ENCODE measurements at regions not wholly inside any gene's neighbourhood (a gene's known extent, or its start where the extent isn't known, plus 50 kb on each side); places are given as distances from the start of the nearest gene placed in this dataset.

DNA sequence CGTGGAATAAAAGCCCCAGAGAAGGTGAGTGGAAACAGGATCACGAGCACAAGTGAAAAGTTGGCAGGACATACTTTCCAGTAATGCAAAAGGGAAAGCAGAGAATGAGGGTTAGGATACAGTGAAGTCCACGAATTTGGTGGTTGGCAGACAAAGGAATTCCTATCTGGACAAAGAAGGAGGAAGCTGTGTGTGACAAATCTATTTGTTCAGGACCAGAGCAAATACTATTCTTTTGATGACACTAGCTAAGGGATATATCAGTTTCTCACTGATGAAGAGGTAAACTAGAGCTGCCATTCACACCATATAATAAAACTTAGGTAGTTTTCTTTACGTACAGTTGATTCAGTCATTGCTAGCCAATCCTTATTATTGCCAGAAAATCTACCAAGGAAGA lies 156.8 kb upstream of the GRIK2 start:
- TF ChIP-seq, protein P1, sequence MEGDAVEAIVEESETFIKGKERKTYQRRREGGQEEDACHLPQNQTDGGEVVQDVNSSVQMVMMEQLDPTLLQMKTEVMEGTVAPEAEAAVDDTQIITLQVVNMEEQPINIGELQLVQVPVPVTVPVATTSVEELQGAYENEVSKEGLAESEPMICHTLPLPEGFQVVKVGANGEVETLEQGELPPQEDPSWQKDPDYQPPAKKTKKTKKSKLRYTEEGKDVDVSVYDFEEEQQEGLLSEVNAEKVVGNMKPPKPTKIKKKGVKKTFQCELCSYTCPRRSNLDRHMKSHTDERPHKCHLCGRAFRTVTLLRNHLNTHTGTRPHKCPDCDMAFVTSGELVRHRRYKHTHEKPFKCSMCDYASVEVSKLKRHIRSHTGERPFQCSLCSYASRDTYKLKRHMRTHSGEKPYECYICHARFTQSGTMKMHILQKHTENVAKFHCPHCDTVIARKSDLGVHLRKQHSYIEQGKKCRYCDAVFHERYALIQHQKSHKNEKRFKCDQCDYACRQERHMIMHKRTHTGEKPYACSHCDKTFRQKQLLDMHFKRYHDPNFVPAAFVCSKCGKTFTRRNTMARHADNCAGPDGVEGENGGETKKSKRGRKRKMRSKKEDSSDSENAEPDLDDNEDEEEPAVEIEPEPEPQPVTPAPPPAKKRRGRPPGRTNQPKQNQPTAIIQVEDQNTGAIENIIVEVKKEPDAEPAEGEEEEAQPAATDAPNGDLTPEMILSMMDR (IDR thresholded peaks at IDR 0.05 in 4 of 5, conservative IDR thresholded peaks at IDR 0.05 in 1 of 5): no peak
- no peak for TF ChIP-seq POLR2A (IDR thresholded peaks at IDR 0.05)

All from gastrocnemius medialis (tissue), 4 donors.